HCT116 (cell line): ENCODE measurements at regions not wholly inside any gene's neighbourhood (a gene's known extent, or its start where the extent isn't known, plus 50 kb on each side); places are given as distances from the start of the nearest gene placed in this dataset.

Experiments used
- ATAC-seq: fragments of 200-7000 bp; cut with Tn5 transposase; 2 replicates; pipeline ENCODE4 v1.9.1; 2020; ENCODE audit warnings: mild to moderate bottlenecking, moderate library complexity
- BruUV-seq: library from RNA; stranded (reverse); fragments of 400-500 nt; replicated peaks from 2 replicates; lab custom pipeline; 2021; lab: Mats Ljungman, UMichigan
- CTCF ChIA-PET: fragments of 300-600 bp; sonication (Branson Sonifier 250); formaldehyde crosslinking; loops from one replicate; lab custom pipeline; 2021; ENCODE audit warnings: antibody characterized with exemption; lab: Charles Lee
- POLR2A ChIA-PET: fragments of 300-600, 350-600 bp; sonication (Branson Sonifier 250); formaldehyde crosslinking; loops from one replicate; lab custom pipeline; 2021; ENCODE audit warnings: antibody characterized with exemption; lab: Charles Lee
- RAD21 ChIA-PET, 2 experiments: fragments of 300-600 bp; sonication (Branson Sonifier 250); formaldehyde crosslinking; loops; one replicate each; lab custom pipeline; 2023; ENCODE audit warnings: low total read pairs in 2 of 2; ENCODE audit not compliant: uncharacterized antibody in 2 of 2, unreplicated experiment in 2 of 2, low non-redundant PET in 1 of 2; lab: Charles Lee
- DNase-seq: peaks from one replicate; pipeline ENCODE4 v3.0.0-alpha.2; 2010; ENCODE audit warnings: low read depth, low spot score
- H2AFZ ChIP-seq: fragments of 200-600 bp; shearing (Covaris generic), sonication (generic); 2 replicates; pipeline ENCODE4 v1.6.1; 2017; ENCODE audit warnings: low read depth, mixed run types, mixed read lengths, antibody characterized with exemption, low read length; ENCODE audit not compliant: poor library complexity, severe bottlenecking
- H3K27ac ChIP-seq: 2 replicates; pipeline ENCODE4 v1.5.1; 2012; ENCODE audit warnings: low read depth, low read length
- H3K27me3 ChIP-seq: fragments of 200-600 bp; sonication (generic); 2 replicates; pipeline ENCODE4 v1.6.1; 2016; ENCODE audit warnings: mixed run types, low read length, mixed read lengths; ENCODE audit not compliant: insufficient read depth
- H3K36me3 ChIP-seq, 2 experiments: fragments of 200-500 bp in 1 of 2; fragments of 200-600 bp in 1 of 2; sonication (Bioruptor generic) in 1 of 2; sonication (generic) in 1 of 2; 2 replicates each; pipeline versions ENCODE4 v1.5.1 to v1.6.1; 2014 to 2016; ENCODE audit warnings: low read length in 2 of 2, inconsistent platforms in 1 of 2, mixed read lengths in 1 of 2, mixed run types in 1 of 2; ENCODE audit not compliant: insufficient read depth in 2 of 2, control insufficient read depth in 1 of 2
- H3K4me1 ChIP-seq, 2 experiments: fragments of 200-600 bp in 1 of 2; sonication (generic) in 1 of 2; 2 replicates each; pipeline versions ENCODE4 v1.5.1 to v1.6.1; 2012 to 2017; ENCODE audit warnings: low read length in 2 of 2, inconsistent platforms in 1 of 2, mild to moderate bottlenecking in 1 of 2, mixed read lengths in 1 of 2, mixed run types in 1 of 2, moderate library complexity in 1 of 2; ENCODE audit not compliant: insufficient read depth in 2 of 2, control insufficient read depth in 1 of 2
- H3K4me2 ChIP-seq: fragments of 200-600 bp; sonication (generic); 2 replicates; pipeline ENCODE4 v1.6.1; 2017; ENCODE audit warnings: mixed run types, low read length, mixed read lengths
- H3K4me3 ChIP-seq, 2 experiments: fragments of 200-600 bp in 1 of 2; sonication (generic) in 1 of 2; replicated peaks in 1 of 2; 2 replicates each; pipeline ENCODE4 v1.5.1; 2011 to 2016; ENCODE audit warnings: low read length in 2 of 2, control low read depth in 1 of 2, low read depth in 1 of 2, mild to moderate bottlenecking in 1 of 2, mixed read lengths in 1 of 2, mixed run types in 1 of 2
- H3K79me2 ChIP-seq: fragments of 200-600 bp; sonication (generic); 2 replicates; pipeline ENCODE4 v1.6.1; 2017; ENCODE audit warnings: mild to moderate bottlenecking, mixed run types, low read length, moderate library complexity, mixed read lengths; ENCODE audit not compliant: insufficient read depth
- H3K9ac ChIP-seq: fragments of 200-600 bp; sonication (generic); 2 replicates; pipeline ENCODE4 v1.6.1; 2016; ENCODE audit warnings: low read length, mixed read lengths
- H3K9me2 ChIP-seq: fragments of 200-600 bp; sonication (generic), shearing (Covaris generic); 2 replicates; pipeline ENCODE4 v1.6.1; 2017; ENCODE audit warnings: mixed run types, mild to moderate bottlenecking, moderate library complexity; ENCODE audit not compliant: insufficient read depth
- H3K9me3 ChIP-seq, 2 experiments: fragments of 200-500 bp in 1 of 2; fragments of 200-600 bp in 1 of 2; sonication (Bioruptor generic) in 1 of 2; sonication (generic) in 1 of 2; 2 replicates each; pipeline ENCODE4 v1.6.1; 2014 to 2017; ENCODE audit warnings: low read length in 2 of 2, mixed read lengths in 2 of 2, inconsistent platforms in 1 of 2, low read depth in 1 of 2, mild to moderate bottlenecking in 1 of 2, mixed run types in 1 of 2, moderate library complexity in 1 of 2; ENCODE audit not compliant: control insufficient read depth in 1 of 2, insufficient read depth in 1 of 2
- H4K20me1 ChIP-seq: fragments of 200-600 bp; sonication (generic), shearing (Covaris generic); 2 replicates; pipeline ENCODE4 v1.6.1; 2017; ENCODE audit warnings: mixed run types, mild to moderate bottlenecking, moderate library complexity; ENCODE audit not compliant: insufficient read depth
- CBX3 ChIP-seq: IDR thresholded peaks from 2 replicates; pipeline ENCODE4 v1.6.1; 2012; ENCODE audit warnings: low read depth
- EGR1 ChIP-seq: IDR thresholded peaks from 2 replicates; pipeline ENCODE4 v1.6.1; 2012; ENCODE audit warnings: low read depth
- ELF1 ChIP-seq: IDR thresholded peaks from 2 replicates; pipeline ENCODE4 v1.6.1; 2012; ENCODE audit warnings: low read depth, borderline replicate concordance
- EZH2phosphoT487 ChIP-seq: fragments of 200-600 bp; IDR thresholded peaks from 2 replicates; pipeline ENCODE4 v1.6.1; 2018; ENCODE audit warnings: antibody characterized with exemption, borderline replicate concordance
- FOSL1 ChIP-seq: IDR thresholded peaks from 2 replicates; pipeline ENCODE4 v1.6.1; 2012; ENCODE audit warnings: low read depth
- JUND ChIP-seq: IDR thresholded peaks from 2 replicates; pipeline ENCODE4 v1.6.1; 2012
- POLR2AphosphoS5 ChIP-seq: IDR thresholded peaks from 2 replicates; pipeline ENCODE4 v1.6.1; 2011; ENCODE audit warnings: mild to moderate bottlenecking, low read depth, low read length, moderate library complexity
- RAD21 ChIP-seq: IDR thresholded peaks from 2 replicates; pipeline ENCODE4 v1.6.1; 2012; ENCODE audit warnings: low read depth, mild to moderate bottlenecking
- SIN3A ChIP-seq: IDR thresholded peaks from 2 replicates; pipeline ENCODE4 v1.6.1; 2012; ENCODE audit warnings: low read depth
- SP1 ChIP-seq: IDR thresholded peaks from 2 replicates; pipeline ENCODE4 v1.6.1; 2012; ENCODE audit warnings: low read depth
- TCF7L2 ChIP-seq: IDR thresholded peaks from 2 replicates; pipeline ENCODE4 v1.7.0; 2011; ENCODE audit warnings: borderline replicate concordance, inconsistent platforms; ENCODE audit not compliant: insufficient read depth, insufficient read length; ENCODE audit errors: extremely low read depth
- YY1 ChIP-seq: IDR thresholded peaks from 2 replicates; pipeline ENCODE4 v1.6.1; 2011; ENCODE audit warnings: low read length, low read depth, moderate library complexity, mild to moderate bottlenecking; ENCODE audit not compliant: insufficient replicate concordance; ENCODE audit errors: extremely low read depth
- ZBTB33 ChIP-seq: IDR thresholded peaks from 2 replicates; pipeline ENCODE4 v1.6.1; 2011; ENCODE audit warnings: mild to moderate bottlenecking, low read length, moderate library complexity; ENCODE audit not compliant: insufficient replicate concordance; ENCODE audit errors: extremely low read depth
- intact Hi-C: fragments of 100-400 bp; cut with micrococcal nuclease; formaldehyde crosslinking; loops from 2 replicates; pipeline ENCODE4 v1.10.0; 2022
- TF ChIP-seq, protein P1 (sequence below): IDR thresholded peaks from 2 replicates; pipeline ENCODE4 v1.6.1; 2012; ENCODE audit warnings: low read depth
- TF ChIP-seq, protein P2 (sequence below), 3 experiments: fragments of 200-600 bp in 1 of 3; sonication (generic) in 1 of 3; IDR thresholded peaks in 2 of 3; conservative IDR thresholded peaks in 1 of 3; 2 replicates each; pipeline ENCODE4 v1.5.1; 2012 to 2017; ENCODE audit warnings: low read depth in 2 of 3, low read length in 2 of 3, antibody characterized with exemption in 1 of 3, borderline replicate concordance in 1 of 3, control low read depth in 1 of 3, mild to moderate bottlenecking in 1 of 3, mixed read lengths in 1 of 3, mixed run types in 1 of 3, moderate library complexity in 1 of 3; ENCODE audit not compliant: insufficient read depth in 1 of 3
- TF ChIP-seq, protein P3 (sequence below): IDR thresholded peaks from 2 replicates; pipeline ENCODE4 v1.6.1; 2012

- no peak for TF ChIP-seq ELF1
- TF ChIP-seq ZBTB33: no peak
- TF ChIP-seq RAD21: no peak
- no peak for TF ChIP-seq JUND
- no peak for TF ChIP-seq EGR1
- no peak for TF ChIP-seq CBX3
- no peak for TF ChIP-seq FOSL1
These were observed 93.0 kb upstream of the CNOT2 start (continued) for GRCh38 chr12:70150230-70150629.

DNA sequence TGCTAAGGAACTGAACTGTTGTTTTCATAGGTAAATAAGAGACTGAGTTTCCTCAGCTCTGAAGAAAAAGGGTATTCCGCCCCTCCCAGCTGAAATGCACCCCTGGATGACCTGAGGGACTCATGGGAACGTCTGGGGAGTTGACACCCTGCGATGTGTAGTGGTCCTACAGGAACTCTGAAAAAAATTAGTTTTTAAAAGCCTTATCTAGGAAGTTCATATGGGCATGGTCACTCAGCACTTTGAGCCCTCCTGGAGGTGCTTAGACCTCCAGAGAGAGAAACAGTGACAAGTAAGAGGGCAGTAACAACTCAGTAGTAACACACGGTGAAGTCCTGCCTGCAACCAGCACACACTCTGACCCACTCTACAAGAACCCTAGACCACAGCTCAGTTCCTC lies 91.2 kb upstream of the CNOT2 start:
- POLR2A ChIA-PET: no interaction called here
- no peaks in the 10 kb centered on the region for H3K79me2 ChIP-seq
- H3K9ac ChIP-seq: no peak overlapping the region
- no peak overlapping the region for H3K4me3 ChIP-seq
- no peak overlapping the region for H2AFZ ChIP-seq
- no peaks in the 10 kb centered on the region for H3K36me3 ChIP-seq
- BruUV-seq: no TSS peak
- DNase-seq: no peak
- 0 out of 4 replicates have a peak, but pooled peaks cover 0 to 3% of the 10 kb centered on the region in 2 experiments for H3K9me3 ChIP-seq
- RAD21 ChIA-PET: no interaction called here
- no peak overlapping the region for H3K4me2 ChIP-seq
- CTCF ChIA-PET: no interaction called here
- H3K27me3 ChIP-seq: no peaks in the 10 kb centered on the region
- H3K4me1 ChIP-seq: no peaks in the 10 kb centered on the region
- no peaks in the 10 kb centered on the region for H4K20me1 ChIP-seq
- intact Hi-C loops: no loop called here
- H3K9me2 ChIP-seq: no peaks in the 10 kb centered on the region
- no peak for ATAC-seq
- no peak overlapping the region for H3K27ac ChIP-seq
- TF ChIP-seq FOSL1 (no peak), TCF7L2 (no peak), SIN3A (no peak), ZBTB33 (no peak), EGR1 (no peak), SP1 (no peak), EZH2phosphoT487 (no peak), POLR2AphosphoS5 (no peak), YY1 (no peak)
- TF ChIP-seq, protein P1, sequence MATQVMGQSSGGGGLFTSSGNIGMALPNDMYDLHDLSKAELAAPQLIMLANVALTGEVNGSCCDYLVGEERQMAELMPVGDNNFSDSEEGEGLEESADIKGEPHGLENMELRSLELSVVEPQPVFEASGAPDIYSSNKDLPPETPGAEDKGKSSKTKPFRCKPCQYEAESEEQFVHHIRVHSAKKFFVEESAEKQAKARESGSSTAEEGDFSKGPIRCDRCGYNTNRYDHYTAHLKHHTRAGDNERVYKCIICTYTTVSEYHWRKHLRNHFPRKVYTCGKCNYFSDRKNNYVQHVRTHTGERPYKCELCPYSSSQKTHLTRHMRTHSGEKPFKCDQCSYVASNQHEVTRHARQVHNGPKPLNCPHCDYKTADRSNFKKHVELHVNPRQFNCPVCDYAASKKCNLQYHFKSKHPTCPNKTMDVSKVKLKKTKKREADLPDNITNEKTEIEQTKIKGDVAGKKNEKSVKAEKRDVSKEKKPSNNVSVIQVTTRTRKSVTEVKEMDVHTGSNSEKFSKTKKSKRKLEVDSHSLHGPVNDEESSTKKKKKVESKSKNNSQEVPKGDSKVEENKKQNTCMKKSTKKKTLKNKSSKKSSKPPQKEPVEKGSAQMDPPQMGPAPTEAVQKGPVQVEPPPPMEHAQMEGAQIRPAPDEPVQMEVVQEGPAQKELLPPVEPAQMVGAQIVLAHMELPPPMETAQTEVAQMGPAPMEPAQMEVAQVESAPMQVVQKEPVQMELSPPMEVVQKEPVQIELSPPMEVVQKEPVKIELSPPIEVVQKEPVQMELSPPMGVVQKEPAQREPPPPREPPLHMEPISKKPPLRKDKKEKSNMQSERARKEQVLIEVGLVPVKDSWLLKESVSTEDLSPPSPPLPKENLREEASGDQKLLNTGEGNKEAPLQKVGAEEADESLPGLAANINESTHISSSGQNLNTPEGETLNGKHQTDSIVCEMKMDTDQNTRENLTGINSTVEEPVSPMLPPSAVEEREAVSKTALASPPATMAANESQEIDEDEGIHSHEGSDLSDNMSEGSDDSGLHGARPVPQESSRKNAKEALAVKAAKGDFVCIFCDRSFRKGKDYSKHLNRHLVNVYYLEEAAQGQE: no peak
- TF ChIP-seq, protein P2, sequence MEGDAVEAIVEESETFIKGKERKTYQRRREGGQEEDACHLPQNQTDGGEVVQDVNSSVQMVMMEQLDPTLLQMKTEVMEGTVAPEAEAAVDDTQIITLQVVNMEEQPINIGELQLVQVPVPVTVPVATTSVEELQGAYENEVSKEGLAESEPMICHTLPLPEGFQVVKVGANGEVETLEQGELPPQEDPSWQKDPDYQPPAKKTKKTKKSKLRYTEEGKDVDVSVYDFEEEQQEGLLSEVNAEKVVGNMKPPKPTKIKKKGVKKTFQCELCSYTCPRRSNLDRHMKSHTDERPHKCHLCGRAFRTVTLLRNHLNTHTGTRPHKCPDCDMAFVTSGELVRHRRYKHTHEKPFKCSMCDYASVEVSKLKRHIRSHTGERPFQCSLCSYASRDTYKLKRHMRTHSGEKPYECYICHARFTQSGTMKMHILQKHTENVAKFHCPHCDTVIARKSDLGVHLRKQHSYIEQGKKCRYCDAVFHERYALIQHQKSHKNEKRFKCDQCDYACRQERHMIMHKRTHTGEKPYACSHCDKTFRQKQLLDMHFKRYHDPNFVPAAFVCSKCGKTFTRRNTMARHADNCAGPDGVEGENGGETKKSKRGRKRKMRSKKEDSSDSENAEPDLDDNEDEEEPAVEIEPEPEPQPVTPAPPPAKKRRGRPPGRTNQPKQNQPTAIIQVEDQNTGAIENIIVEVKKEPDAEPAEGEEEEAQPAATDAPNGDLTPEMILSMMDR (IDR thresholded peaks at IDR 0.05 in 2 of 3, conservative IDR thresholded peaks at IDR 0.05 in 1 of 3; ENCODE audit: borderline replicate concordance in 1 of 3, insufficient read depth in 1 of 3, low read depth in 2 of 3, low read length in 2 of 3): no peak
- TF ChIP-seq, protein P3, sequence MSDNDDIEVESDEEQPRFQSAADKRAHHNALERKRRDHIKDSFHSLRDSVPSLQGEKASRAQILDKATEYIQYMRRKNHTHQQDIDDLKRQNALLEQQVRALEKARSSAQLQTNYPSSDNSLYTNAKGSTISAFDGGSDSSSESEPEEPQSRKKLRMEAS: no peak
